ENCODE measurements at regions not wholly inside any gene's neighbourhood (a gene's known extent, or its start where the extent isn't known, plus 50 kb on each side); places are given as distances from the start of the nearest gene placed in this dataset.

GRCh38 chr20:23287354-23288190 lies 63.0 kb upstream of the NXT1 start:
- no peak for TF ChIP-seq CTCF (IDR thresholded peaks at IDR 0.05; ENCODE audit: low read length, missing control alignments)
- no peak overlapping the region for H3K4me3 ChIP-seq (replicated peaks; ENCODE audit: low read depth, low read length)
- DNase-seq (ENCODE audit: low read depth) = no peak

- TF ChIP-seq CTCF (IDR thresholded peaks at IDR 0.05; ENCODE audit: low read length, missing control alignments) = no peak
- no peak for DNase-seq (ENCODE audit: low read depth)
- no peak overlapping the region for H3K4me3 ChIP-seq (replicated peaks; ENCODE audit: low read depth, low read length)
Observed at GRCh38 chr20:23286346-23286745, 64.2 kb upstream of the NXT1 start.

GRCh38 chr20:23285536-23285935 lies 65.1 kb upstream of the NXT1 start:
- no peak for DNase-seq (ENCODE audit: low read depth)
- no peak for TF ChIP-seq CTCF (IDR thresholded peaks at IDR 0.05; ENCODE audit: low read length, missing control alignments)
- no peak overlapping the region for H3K4me3 ChIP-seq (replicated peaks; ENCODE audit: low read depth, low read length)

GRCh38 chr20:23284009-23284408 lies 66.6 kb upstream of the NXT1 start:
- DNase-seq (ENCODE audit: low read depth) = no peak
- no peak for TF ChIP-seq CTCF (IDR thresholded peaks at IDR 0.05; ENCODE audit: low read length, missing control alignments)
- no peak overlapping the region for H3K4me3 ChIP-seq (replicated peaks; ENCODE audit: low read depth, low read length)

GRCh38 chr20:23283096-23283850 lies 67.3 kb upstream of the NXT1 start:
- no peak overlapping the region for H3K4me3 ChIP-seq (replicated peaks; ENCODE audit: low read depth, low read length)
- DNase-seq (ENCODE audit: low read depth) = no peak
- no peak for TF ChIP-seq CTCF (IDR thresholded peaks at IDR 0.05; ENCODE audit: low read length, missing control alignments)

GRCh38 chr20:23282546-23282945 lies 68.0 kb upstream of the NXT1 start:
- H3K4me3 ChIP-seq (replicated peaks; ENCODE audit: low read depth, low read length) = no peak overlapping the region
- no peak for TF ChIP-seq CTCF (IDR thresholded peaks at IDR 0.05; ENCODE audit: low read length, missing control alignments)

More at GRCh38 chr20:23282546-23282945, 68.0 kb upstream of the NXT1 start:
- no peak for DNase-seq (ENCODE audit: low read depth)

All from fibroblast of pulmonary artery (primary cell).